ENCODE measurements at regions not wholly inside any gene's neighbourhood (a gene's known extent, or its start where the extent isn't known, plus 50 kb on each side); places are given as distances from the start of the nearest gene placed in this dataset.

- no peak overlapping the region for H3K9ac ChIP-seq (ENCODE audit: low read length)
- no peak overlapping the region for H3K4me3 ChIP-seq (replicated peaks in 1 of 2; ENCODE audit: low read depth in 1 of 2, low read length in 2 of 2)
- no peak overlapping the region for H3K27ac ChIP-seq (ENCODE audit: low read depth, low read length)
- H4K20me1 ChIP-seq (ENCODE audit: insufficient read depth), result no peaks in the 10 kb centered on the region
- ChIA-PET CTCF (no interaction called here), RAD21 (ENCODE audit: low non-redundant PET in 1 of 2, low total read pairs in 2 of 2, uncharacterized antibody in 2 of 2, unreplicated experiment in 2 of 2) (no interaction called here), POLR2A (no interaction called here)
- H3K4me1 ChIP-seq (ENCODE audit: control insufficient read depth in 1 of 2, insufficient read depth in 2 of 2, low read length in 2 of 2), result no peaks in the 10 kb centered on the region
- DNase-seq (ENCODE audit: low read depth, low spot score) (no peak), ATAC-seq (no peak)
- intact Hi-C loops (cut with micrococcal nuclease), result no loop called here
- H3K27me3 ChIP-seq (ENCODE audit: insufficient read depth, low read length), result no peaks in the 10 kb centered on the region
- no peaks in the 10 kb centered on the region for H3K79me2 ChIP-seq (ENCODE audit: insufficient read depth, low read length)
- BruUV-seq (replicated peaks), result no TSS peak
- no peaks in the 10 kb centered on the region; the same call in 1 of the 2 replicates for H3K9me2 ChIP-seq (ENCODE audit: insufficient read depth)
- H3K4me2 ChIP-seq (ENCODE audit: low read length), result no peak overlapping the region
- no peak overlapping the region for H2AFZ ChIP-seq (ENCODE audit: low read depth, low read length, poor library complexity, severe bottlenecking)
- H3K36me3 ChIP-seq (ENCODE audit: control insufficient read depth in 1 of 2, insufficient read depth in 2 of 2, low read length in 2 of 2), result no peaks in the 10 kb centered on the region
- no peaks in the 10 kb centered on the region for H3K9me3 ChIP-seq (ENCODE audit: control insufficient read depth in 1 of 2, insufficient read depth in 1 of 2, low read depth in 1 of 2, low read length in 2 of 2)
- TF ChIP-seq SP1 (IDR thresholded peaks at IDR 0.05; ENCODE audit: low read depth) (no peak), ZNF274 (IDR thresholded peaks at IDR 0.05; ENCODE audit: low read depth, low read length) (no peak), EGR1 (IDR thresholded peaks at IDR 0.05; ENCODE audit: low read depth) (no peak)
These were observed 127.8 kb upstream of the PMFBP1 start for GRCh38 chr16:72299684-72300243.

- no peak overlapping the region for H2AFZ ChIP-seq (ENCODE audit: low read depth, low read length, poor library complexity, severe bottlenecking)
- no peaks in the 10 kb centered on the region for H3K9me3 ChIP-seq (ENCODE audit: control insufficient read depth in 1 of 2, insufficient read depth in 1 of 2, low read depth in 1 of 2, low read length in 2 of 2)
- no peaks in the 10 kb centered on the region for H3K36me3 ChIP-seq (ENCODE audit: control insufficient read depth in 1 of 2, insufficient read depth in 2 of 2, low read length in 2 of 2)
- CTCF ChIA-PET, result no interaction called here
- no peaks in the 10 kb centered on the region for H3K4me1 ChIP-seq (ENCODE audit: control insufficient read depth in 1 of 2, insufficient read depth in 2 of 2, low read length in 2 of 2)
- intact Hi-C loops (cut with micrococcal nuclease), result no loop called here
- DNase-seq (ENCODE audit: low read depth, low spot score) (no peak), ATAC-seq (no peak)
- no peak overlapping the region for H3K27ac ChIP-seq (ENCODE audit: low read depth, low read length)
- POLR2A ChIA-PET, result no interaction called here
- no peak overlapping the region for H3K4me3 ChIP-seq (replicated peaks in 1 of 2; ENCODE audit: low read depth in 1 of 2, low read length in 2 of 2)
- H3K79me2 ChIP-seq (ENCODE audit: insufficient read depth, low read length), result no peaks in the 10 kb centered on the region
- TF ChIP-seq ZFX (IDR thresholded peaks at IDR 0.05), result no peak
- no peak for TF ChIP-seq REST (IDR thresholded peaks at IDR 0.05; ENCODE audit: low read depth)
- no peak for TF ChIP-seq SP1 (IDR thresholded peaks at IDR 0.05; ENCODE audit: low read depth)
- H3K4me2 ChIP-seq (ENCODE audit: low read length), result no peak overlapping the region
- H3K9ac ChIP-seq (ENCODE audit: low read length), result no peak overlapping the region
- H4K20me1 ChIP-seq (ENCODE audit: insufficient read depth), result no peaks in the 10 kb centered on the region
- BruUV-seq (replicated peaks), result no TSS peak
- RAD21 ChIA-PET (ENCODE audit: low non-redundant PET in 1 of 2, low total read pairs in 2 of 2, uncharacterized antibody in 2 of 2, unreplicated experiment in 2 of 2), result no interaction called here
- H3K27me3 ChIP-seq (ENCODE audit: insufficient read depth, low read length), result no peaks in the 10 kb centered on the region
- H3K9me2 ChIP-seq (ENCODE audit: insufficient read depth), result no peaks in the 10 kb centered on the region; the same call in 1 of the 2 replicates
These were observed 127.0 kb upstream of the PMFBP1 start for GRCh38 chr16:72298961-72299360.

Measured in HCT116 (cell line).